A673 (cell line): ENCODE measurements at regions not wholly inside any gene's neighbourhood (a gene's known extent, or its start where the extent isn't known, plus 50 kb on each side); places are given as distances from the start of the nearest gene placed in this dataset.

ENCODE experiments used
- EZH2 ChIP-seq: fragments of 200-600 bp; sonication (generic); IDR thresholded peaks from 2 replicates; pipeline ENCODE4 v1.6.1; 2017; ENCODE audit warnings: borderline replicate concordance, low read depth, mild to moderate bottlenecking, mixed read lengths, antibody characterized with exemption, low read length; ENCODE audit not compliant: poor library complexity, severe bottlenecking
- TF ChIP-seq, protein P1 (sequence below): fragments of 300-800, 200-600 bp; sonication (generic); conservative IDR thresholded peaks from 2 replicates; pipeline ENCODE4 v1.5.1; 2017; ENCODE audit warnings: low read depth, mild to moderate bottlenecking, antibody characterized with exemption, low read length, moderate library complexity, mixed read lengths

DNA sequence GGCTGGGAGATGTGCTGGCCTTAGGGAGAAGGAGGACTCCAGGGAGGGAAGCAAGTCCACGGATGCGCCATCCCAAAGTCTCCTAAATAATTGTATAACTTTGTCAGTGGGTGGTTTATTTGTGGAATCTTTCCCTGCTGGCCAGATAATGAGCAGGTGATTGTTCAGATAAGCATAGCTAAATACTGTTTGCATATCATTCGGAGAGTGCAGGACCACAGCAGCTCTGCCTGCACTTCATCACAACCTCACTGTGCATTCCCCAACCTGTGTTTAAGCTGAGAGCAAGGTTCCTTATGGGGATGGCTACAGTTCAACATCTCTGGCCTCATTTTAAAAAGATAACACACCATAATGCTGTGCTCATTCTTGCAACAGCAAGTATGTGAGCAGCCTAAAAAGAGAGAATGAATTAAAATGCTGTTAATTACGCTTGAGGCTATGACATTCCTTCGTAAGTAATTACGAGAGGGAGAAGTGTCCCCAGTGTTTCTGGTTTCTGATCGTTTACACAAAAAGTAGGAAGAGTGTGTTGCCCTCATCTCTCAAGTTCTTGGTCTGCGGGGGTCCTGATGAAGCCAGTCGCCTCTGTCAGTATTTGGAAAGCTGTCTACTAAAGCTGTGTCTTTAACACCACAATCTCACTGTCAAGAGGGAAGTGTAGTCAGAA is 272.0 kb upstream of the RORA start:
- TF ChIP-seq, protein P1, sequence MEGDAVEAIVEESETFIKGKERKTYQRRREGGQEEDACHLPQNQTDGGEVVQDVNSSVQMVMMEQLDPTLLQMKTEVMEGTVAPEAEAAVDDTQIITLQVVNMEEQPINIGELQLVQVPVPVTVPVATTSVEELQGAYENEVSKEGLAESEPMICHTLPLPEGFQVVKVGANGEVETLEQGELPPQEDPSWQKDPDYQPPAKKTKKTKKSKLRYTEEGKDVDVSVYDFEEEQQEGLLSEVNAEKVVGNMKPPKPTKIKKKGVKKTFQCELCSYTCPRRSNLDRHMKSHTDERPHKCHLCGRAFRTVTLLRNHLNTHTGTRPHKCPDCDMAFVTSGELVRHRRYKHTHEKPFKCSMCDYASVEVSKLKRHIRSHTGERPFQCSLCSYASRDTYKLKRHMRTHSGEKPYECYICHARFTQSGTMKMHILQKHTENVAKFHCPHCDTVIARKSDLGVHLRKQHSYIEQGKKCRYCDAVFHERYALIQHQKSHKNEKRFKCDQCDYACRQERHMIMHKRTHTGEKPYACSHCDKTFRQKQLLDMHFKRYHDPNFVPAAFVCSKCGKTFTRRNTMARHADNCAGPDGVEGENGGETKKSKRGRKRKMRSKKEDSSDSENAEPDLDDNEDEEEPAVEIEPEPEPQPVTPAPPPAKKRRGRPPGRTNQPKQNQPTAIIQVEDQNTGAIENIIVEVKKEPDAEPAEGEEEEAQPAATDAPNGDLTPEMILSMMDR: no peak
- TF ChIP-seq EZH2: no peak
